ENCODE measurements at regions not wholly inside any gene's neighbourhood (a gene's known extent, or its start where the extent isn't known, plus 50 kb on each side); places are given as distances from the start of the nearest gene placed in this dataset.

DNA sequence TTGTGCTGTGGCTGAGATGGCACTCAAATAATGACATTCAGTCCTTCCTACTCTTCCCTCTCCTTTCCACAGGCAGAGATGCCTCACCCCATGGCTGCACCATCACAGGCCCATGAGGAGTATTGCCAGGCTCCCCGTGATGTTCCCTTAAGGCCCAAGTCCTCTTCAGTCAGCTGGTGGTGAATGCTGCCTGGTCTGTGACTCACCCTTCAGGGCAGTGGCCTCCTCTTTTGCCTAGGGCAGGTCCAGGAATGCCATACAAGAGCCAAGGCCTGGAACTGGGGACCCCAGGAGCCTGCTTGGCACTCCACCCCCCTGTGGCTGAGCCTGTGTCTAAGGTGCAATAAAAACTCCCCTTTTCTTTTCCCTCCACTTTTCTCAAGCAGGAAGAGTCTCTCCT lies 144.2 kb upstream of the GEMIN8 start:
- H3K9ac ChIP-seq (ENCODE audit: low read length), result no peak overlapping the region
- H2AK5ac ChIP-seq (ENCODE audit: low read length), result no peak overlapping the region

DNA sequence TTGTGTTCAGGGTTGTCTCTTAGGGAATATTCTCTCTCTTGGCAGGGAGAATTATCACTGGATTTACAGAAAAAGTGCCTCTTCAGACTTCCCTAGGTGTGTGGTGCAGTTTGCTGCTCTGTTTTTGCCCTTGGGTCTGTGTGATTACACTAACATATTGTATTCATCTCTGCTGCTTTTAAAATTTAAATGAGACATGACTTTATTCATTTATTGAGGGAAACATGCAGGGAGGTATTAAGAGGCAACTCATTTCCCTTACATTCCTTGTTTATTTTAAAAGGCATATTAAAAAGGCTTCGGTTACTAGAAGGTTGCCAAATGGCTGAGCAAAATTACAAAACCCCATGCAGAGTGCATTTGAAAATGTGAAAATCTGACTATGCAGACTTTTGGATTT lies 135.1 kb upstream of the GEMIN8 start:
- Histone ChIP-seq H2AK5ac (ENCODE audit: low read length) (no peak overlapping the region), H3K4ac (ENCODE audit: low read depth, low read length) (no peak overlapping the region), H3K9ac (ENCODE audit: low read length) (no peak overlapping the region), H3K18ac (ENCODE audit: low read length) (no peak overlapping the region), H2BK15ac (replicated peaks; ENCODE audit: low read depth) (no peak overlapping the region), H3K27ac (ENCODE audit: low read depth, low read length) (no peak overlapping the region), H3K27me3 (ENCODE audit: insufficient read depth, low read length, poor library complexity) (no peaks in the 10 kb centered on the region), H3K56ac (ENCODE audit: low read length) (no peak overlapping the region), H2BK120ac (ENCODE audit: low read depth, low read length) (no peak overlapping the region), H4K5ac (ENCODE audit: low read length) (no peak overlapping the region), H3K36me3 (ENCODE audit: control insufficient read depth, insufficient read depth, low read length) (no peaks in the 10 kb centered on the region), H3K4me3 (ENCODE audit: low read length) (no peak overlapping the region), H3K79me2 (ENCODE audit: control insufficient read depth, insufficient read depth, low read length) (no peaks in the 10 kb centered on the region), H3K23ac (ENCODE audit: low read length) (no peak overlapping the region), H3K4me1 (ENCODE audit: control insufficient read depth, low read depth, low read length) (no peaks in the 10 kb centered on the region), H2BK5ac (ENCODE audit: low read length) (no peak overlapping the region), H4K8ac (ENCODE audit: low read depth, low read length) (no peak overlapping the region), H3K79me1 (ENCODE audit: low read length) (no peaks in the 10 kb centered on the region), H3K4me2 (ENCODE audit: low read length) (no peak overlapping the region)
- WGBS (ENCODE audit: extremely low coverage, insufficient coverage, low lambda C conversion rate), result no CpG with 5 or more reads among the region's 1 CpG
- no peak for DNase-seq

More for the DNA sequence above, 144.2 kb upstream of the GEMIN8 start:
- Histone ChIP-seq H3K4me3 (ENCODE audit: low read length) (no peak overlapping the region), H3K23ac (ENCODE audit: low read length) (no peak overlapping the region), H3K4me1 (ENCODE audit: control insufficient read depth, low read depth, low read length) (no peaks in the 10 kb centered on the region), H4K5ac (ENCODE audit: low read length) (no peak overlapping the region), H3K27me3 (ENCODE audit: insufficient read depth, low read length, poor library complexity) (no peaks in the 10 kb centered on the region), H3K27ac (ENCODE audit: low read depth, low read length) (no peak overlapping the region), H3K56ac (ENCODE audit: low read length) (no peak overlapping the region), H2BK5ac (ENCODE audit: low read length) (no peak overlapping the region), H3K18ac (ENCODE audit: low read length) (no peak overlapping the region), H3K36me3 (ENCODE audit: control insufficient read depth, insufficient read depth, low read length) (no peaks in the 10 kb centered on the region), H2BK15ac (replicated peaks; ENCODE audit: low read depth) (no peak overlapping the region), H3K79me1 (ENCODE audit: low read length) (no peaks in the 10 kb centered on the region), H3K79me2 (ENCODE audit: control insufficient read depth, insufficient read depth, low read length) (no peaks in the 10 kb centered on the region), H2BK120ac (ENCODE audit: low read depth, low read length) (no peak overlapping the region), H4K8ac (ENCODE audit: low read depth, low read length) (no peak overlapping the region), H3K4me2 (ENCODE audit: low read length) (no peak overlapping the region), H3K4ac (ENCODE audit: low read depth, low read length) (no peak overlapping the region)
- no peak for DNase-seq
- no CpG with 5 or more reads among the region's 1 CpG for WGBS (ENCODE audit: extremely low coverage, insufficient coverage, low lambda C conversion rate)

DNA sequence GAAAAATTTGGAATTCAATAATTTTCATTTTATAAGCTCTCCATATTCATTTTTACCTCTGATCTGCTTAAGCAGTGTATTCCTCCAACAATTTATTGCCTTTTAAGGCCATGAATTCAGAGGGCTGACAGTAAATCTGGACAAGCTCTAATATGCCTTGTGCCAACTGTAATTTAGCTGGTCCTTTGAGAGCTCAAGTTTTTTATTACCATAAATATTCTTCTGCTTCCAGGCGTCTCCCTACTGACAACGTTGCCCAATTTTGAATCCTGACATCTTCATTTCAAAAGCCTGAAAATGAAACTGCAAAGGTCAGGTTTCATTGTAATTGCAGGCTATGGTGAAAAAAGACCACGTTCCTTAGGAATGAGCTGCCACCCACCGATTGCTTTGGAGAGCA lies 95.8 kb upstream of the GEMIN8 start:
- no peak overlapping the region for H2AK5ac ChIP-seq (ENCODE audit: low read length)
- no peak overlapping the region for H4K5ac ChIP-seq (ENCODE audit: low read length)
- no CpG with 5 or more reads among the region's 4 CpGs for WGBS (ENCODE audit: extremely low coverage, insufficient coverage, low lambda C conversion rate)

DNA sequence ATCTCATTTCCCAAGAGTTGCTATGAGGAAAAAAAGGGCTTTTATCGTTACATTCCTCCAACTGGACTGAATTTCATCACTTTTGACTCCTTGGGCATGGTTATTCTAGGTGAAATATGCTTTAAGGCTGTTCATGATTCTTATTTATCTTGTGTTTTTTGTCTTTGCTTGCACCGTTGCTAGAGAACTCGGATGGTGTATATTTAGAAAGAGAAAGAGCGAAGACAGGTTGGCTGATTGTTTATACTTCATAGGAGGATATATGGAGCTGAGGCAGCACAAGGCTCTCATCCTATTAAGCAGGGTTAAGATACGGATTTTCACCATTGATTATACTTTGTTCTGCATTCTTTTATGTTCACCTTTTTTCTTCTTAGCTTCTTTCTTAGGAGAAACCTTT lies 94.9 kb upstream of the GEMIN8 start:
- Histone ChIP-seq H3K23ac (ENCODE audit: low read length) (no peak overlapping the region), H3K36me3 (ENCODE audit: control insufficient read depth, insufficient read depth, low read length) (no peaks in the 10 kb centered on the region), H2BK120ac (ENCODE audit: low read depth, low read length) (no peak overlapping the region), H3K4me1 (ENCODE audit: control insufficient read depth, low read depth, low read length) (no peaks in the 10 kb centered on the region), H3K4ac (ENCODE audit: low read depth, low read length) (no peak overlapping the region), H3K4me3 (ENCODE audit: low read length) (no peak overlapping the region), H3K27ac (ENCODE audit: low read depth, low read length) (no peak overlapping the region), H2BK5ac (ENCODE audit: low read length) (no peak overlapping the region), H3K18ac (ENCODE audit: low read length) (no peak overlapping the region), H4K8ac (ENCODE audit: low read depth, low read length) (no peak overlapping the region), H4K5ac (ENCODE audit: low read length) (no peak overlapping the region), H3K9ac (ENCODE audit: low read length) (no peak overlapping the region), H3K27me3 (ENCODE audit: insufficient read depth, low read length, poor library complexity) (no peaks in the 10 kb centered on the region), H2AK5ac (ENCODE audit: low read length) (no peak overlapping the region), H3K79me2 (ENCODE audit: control insufficient read depth, insufficient read depth, low read length) (no peaks in the 10 kb centered on the region), H3K79me1 (ENCODE audit: low read length) (no peaks in the 10 kb centered on the region), H2BK15ac (replicated peaks; ENCODE audit: low read depth) (no peak overlapping the region), H3K56ac (ENCODE audit: low read length) (no peak overlapping the region), H3K4me2 (ENCODE audit: low read length) (no peak overlapping the region)
- WGBS (ENCODE audit: extremely low coverage, insufficient coverage, low lambda C conversion rate), result no CpG with 5 or more reads among the region's 5 CpGs
- no peak for DNase-seq

More for the DNA sequence above, 95.8 kb upstream of the GEMIN8 start:
- H3K23ac ChIP-seq (ENCODE audit: low read length), result no peak overlapping the region
- H3K56ac ChIP-seq (ENCODE audit: low read length), result no peak overlapping the region
- H3K18ac ChIP-seq (ENCODE audit: low read length), result no peak overlapping the region
- H3K4me2 ChIP-seq (ENCODE audit: low read length), result no peak overlapping the region
- no peaks in the 10 kb centered on the region for H3K4me1 ChIP-seq (ENCODE audit: control insufficient read depth, low read depth, low read length)
- no peak overlapping the region for H3K4me3 ChIP-seq (ENCODE audit: low read length)
- H3K9ac ChIP-seq (ENCODE audit: low read length), result no peak overlapping the region
- no peak overlapping the region for H3K4ac ChIP-seq (ENCODE audit: low read depth, low read length)
- H3K36me3 ChIP-seq (ENCODE audit: control insufficient read depth, insufficient read depth, low read length), result no peaks in the 10 kb centered on the region
- H2BK120ac ChIP-seq (ENCODE audit: low read depth, low read length), result no peak overlapping the region
- H2BK15ac ChIP-seq (replicated peaks; ENCODE audit: low read depth), result no peak overlapping the region
- H3K79me2 ChIP-seq (ENCODE audit: control insufficient read depth, insufficient read depth, low read length), result no peaks in the 10 kb centered on the region
- H4K8ac ChIP-seq (ENCODE audit: low read depth, low read length), result no peak overlapping the region
- no peaks in the 10 kb centered on the region for H3K27me3 ChIP-seq (ENCODE audit: insufficient read depth, low read length, poor library complexity)
- no peak for DNase-seq
- H3K79me1 ChIP-seq (ENCODE audit: low read length), result no peaks in the 10 kb centered on the region
- H2BK5ac ChIP-seq (ENCODE audit: low read length), result no peak overlapping the region
- no peak overlapping the region for H3K27ac ChIP-seq (ENCODE audit: low read depth, low read length)

DNA sequence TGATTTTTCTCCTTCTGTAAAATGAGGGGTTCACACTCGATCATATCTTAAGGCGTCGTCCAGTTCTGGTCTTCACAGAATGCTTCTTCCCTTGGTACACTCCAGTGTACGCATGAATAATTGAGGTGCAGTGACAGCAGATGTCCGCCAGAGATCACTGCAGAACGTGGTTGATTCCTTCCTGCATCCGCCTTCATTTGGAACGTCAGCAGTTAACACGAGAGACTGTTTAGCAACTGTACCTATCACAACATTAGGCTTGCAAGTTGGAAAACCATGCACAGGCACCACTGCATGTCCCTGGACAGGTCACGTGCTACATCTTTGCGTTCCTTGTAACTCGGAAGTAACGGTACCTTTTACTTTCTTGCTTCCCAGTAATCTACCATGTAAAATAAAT lies 66.0 kb upstream of the GEMIN8 start:
- no peak overlapping the region for H4K8ac ChIP-seq (ENCODE audit: low read depth, low read length)
- no peaks in the 10 kb centered on the region for H3K79me1 ChIP-seq (ENCODE audit: low read length)
- H3K36me3 ChIP-seq (ENCODE audit: control insufficient read depth, insufficient read depth, low read length), result no peaks in the 10 kb centered on the region
- no peak overlapping the region for H3K27ac ChIP-seq (ENCODE audit: low read depth, low read length)
- H3K9ac ChIP-seq (ENCODE audit: low read length), result no peak overlapping the region
- no peak overlapping the region for H2AK5ac ChIP-seq (ENCODE audit: low read length)
- no peak overlapping the region for H3K4me2 ChIP-seq (ENCODE audit: low read length)
- DNase-seq, result peak; percentile 65
- H3K4ac ChIP-seq (ENCODE audit: low read depth, low read length), result no peak overlapping the region
- no peak overlapping the region for H3K18ac ChIP-seq (ENCODE audit: low read length)
- no peak overlapping the region for H2BK15ac ChIP-seq (replicated peaks; ENCODE audit: low read depth)
- H3K56ac ChIP-seq (ENCODE audit: low read length), result no peak overlapping the region
- H3K79me2 ChIP-seq (ENCODE audit: control insufficient read depth, insufficient read depth, low read length), result no peaks in the 10 kb centered on the region
- no peak overlapping the region for H4K5ac ChIP-seq (ENCODE audit: low read length)
- H3K23ac ChIP-seq (ENCODE audit: low read length), result no peak overlapping the region
- H3K4me1 ChIP-seq (ENCODE audit: control insufficient read depth, low read depth, low read length), result peaks cover 2% of the 10 kb centered on the region
- no CpG with 5 or more reads among the region's 13 CpGs for WGBS (ENCODE audit: extremely low coverage, insufficient coverage, low lambda C conversion rate)
- no peak overlapping the region for H2BK120ac ChIP-seq (ENCODE audit: low read depth, low read length)
- H3K4me3 ChIP-seq (ENCODE audit: low read length), result no peak overlapping the region
- H3K27me3 ChIP-seq (ENCODE audit: insufficient read depth, low read length, poor library complexity), result no peaks in the 10 kb centered on the region
- H2BK5ac ChIP-seq (ENCODE audit: low read length), result no peak overlapping the region

DNA sequence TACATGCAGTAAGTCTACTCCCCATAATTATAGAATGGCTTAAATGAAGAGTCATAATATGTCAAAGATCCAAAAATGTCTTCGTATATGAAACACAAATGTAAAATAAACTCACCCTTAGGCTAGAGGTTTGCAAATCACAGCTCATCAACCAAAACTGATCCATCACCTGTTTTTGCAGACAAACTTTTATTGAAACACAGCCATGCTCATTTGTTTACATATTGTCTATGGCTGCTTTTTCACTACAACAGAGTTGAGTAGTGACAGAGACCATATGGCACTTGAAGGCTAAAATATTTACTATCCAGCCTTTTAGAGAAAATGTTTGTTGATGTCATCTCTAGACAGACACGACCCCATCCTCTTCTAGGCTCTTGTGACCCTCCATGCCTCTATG lies 64.5 kb upstream of the GEMIN8 start:
- Histone ChIP-seq H2BK5ac (ENCODE audit: low read length) (no peak overlapping the region), H3K79me2 (ENCODE audit: control insufficient read depth, insufficient read depth, low read length) (no peaks in the 10 kb centered on the region), H4K5ac (ENCODE audit: low read length) (no peak overlapping the region), H3K23ac (ENCODE audit: low read length) (no peak overlapping the region), H3K27me3 (ENCODE audit: insufficient read depth, low read length, poor library complexity) (no peaks in the 10 kb centered on the region), H4K8ac (ENCODE audit: low read depth, low read length) (no peak overlapping the region), H3K4me1 (ENCODE audit: control insufficient read depth, low read depth, low read length) (peaks cover 2% of the 10 kb centered on the region), H3K18ac (ENCODE audit: low read length) (no peak overlapping the region), H3K4ac (ENCODE audit: low read depth, low read length) (no peak overlapping the region), H3K56ac (ENCODE audit: low read length) (no peak overlapping the region), H3K9ac (ENCODE audit: low read length) (no peak overlapping the region), H3K36me3 (ENCODE audit: control insufficient read depth, insufficient read depth, low read length) (no peaks in the 10 kb centered on the region), H3K27ac (ENCODE audit: low read depth, low read length) (no peak overlapping the region), H3K79me1 (ENCODE audit: low read length) (no peaks in the 10 kb centered on the region), H3K4me3 (ENCODE audit: low read length) (no peak overlapping the region), H2BK15ac (replicated peaks; ENCODE audit: low read depth) (no peak overlapping the region), H2BK120ac (ENCODE audit: low read depth, low read length) (no peak overlapping the region), H2AK5ac (ENCODE audit: low read length) (no peak overlapping the region), H3K4me2 (ENCODE audit: low read length) (no peak overlapping the region)
- DNase-seq, result no peak
- no CpG with 5 or more reads among the region's 2 CpGs for WGBS (ENCODE audit: extremely low coverage, insufficient coverage, low lambda C conversion rate)
